Fibroblast of peridontal ligament (primary cell): ENCODE measurements at regions not wholly inside any gene's neighbourhood (a gene's known extent, or its start where the extent isn't known, plus 50 kb on each side); places are given as distances from the start of the nearest gene placed in this dataset.
A peak's percentile ranks its signal among the peaks of the same experiment; 100 is the strongest.
"Not testable (repeated sequence)": the region's sequence is repeated elsewhere in the genome, so short reads cannot be mapped to it uniquely, and the experiment has no call there.

Source experiments
- DNase-seq: peaks from one replicate; pipeline ENCODE4 v3.0.0-alpha.2; 2010; ENCODE audit errors: extremely low read depth

- DNase-seq: no peak
Observed at GRCh38 chr2:183458460-183458859, 334.2 kb downstream of the NUP35 start.

DNA sequence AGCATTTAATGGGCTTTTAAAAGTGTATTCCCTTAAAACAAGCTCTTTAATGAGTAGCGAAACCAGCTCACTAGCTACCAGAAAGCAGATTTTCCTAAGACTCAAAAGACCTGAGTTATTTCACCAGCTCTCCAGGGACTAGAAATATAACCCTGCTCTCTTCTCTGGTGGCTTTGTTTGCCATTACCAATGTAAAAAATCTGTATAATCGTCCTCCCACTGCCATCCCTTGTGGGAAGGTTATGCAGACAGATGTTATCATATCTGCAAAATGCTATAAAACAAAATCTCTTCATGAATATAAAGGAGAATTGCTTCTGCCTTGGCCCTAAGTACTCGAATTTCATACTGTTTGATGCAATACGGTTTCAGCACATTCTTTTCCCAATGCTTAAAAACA, 335.2 kb downstream of the NUP35 start:
- no peak for DNase-seq

GRCh38 chr2:183463821-183464220, 339.6 kb downstream of the NUP35 start:
- DNase-seq: no peak

- DNase-seq: no peak
Observed at GRCh38 chr2:183465048-183465447, 340.8 kb downstream of the NUP35 start.

GRCh38 chr2:183474912-183475695, 350.9 kb downstream of the NUP35 start:
- DNase-seq: no peak

GRCh38 chr2:183476490-183476889, 352.2 kb downstream of the NUP35 start:
- no peak for DNase-seq

DNA sequence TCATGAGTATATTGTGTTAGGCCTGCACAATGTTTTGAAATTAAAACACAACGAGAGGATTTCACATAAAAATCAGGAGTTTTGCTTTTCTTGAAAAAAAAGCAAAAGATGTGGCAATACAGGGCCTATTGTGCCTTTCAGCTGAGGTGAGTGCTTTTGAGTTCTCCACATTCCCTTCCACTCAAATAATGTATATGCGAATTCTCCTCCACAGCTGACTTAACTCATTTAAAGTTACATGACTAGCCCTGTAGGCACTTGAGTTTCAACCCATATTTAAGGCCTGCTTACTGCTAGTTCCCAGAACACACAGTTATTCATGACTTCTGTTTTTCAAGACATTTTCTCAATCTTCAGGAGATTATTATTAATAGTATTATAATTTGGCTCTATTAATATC, 353.1 kb downstream of the NUP35 start:
- DNase-seq: no peak

- not testable (repeated sequence) for DNase-seq
Observed at GRCh38 chr2:183478941-183479595, 354.8 kb downstream of the NUP35 start.

DNA sequence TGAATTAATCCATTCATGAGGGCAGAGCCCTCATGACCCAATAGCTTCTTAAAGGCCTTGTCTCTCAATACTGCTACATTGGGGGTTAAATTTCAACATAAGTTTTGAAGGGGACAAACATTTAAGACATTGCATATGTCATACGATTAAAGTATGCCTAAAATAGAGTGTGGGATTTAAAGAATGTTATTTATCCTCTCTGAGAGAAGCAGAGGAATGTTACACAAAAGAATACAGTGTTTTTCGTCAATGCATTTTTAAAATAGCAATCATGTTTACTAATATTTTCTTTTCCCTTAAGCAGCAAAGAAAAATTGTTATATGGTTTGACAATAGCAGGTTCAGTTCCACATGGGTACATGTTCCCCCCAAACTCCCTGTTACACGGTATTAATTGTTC, 363.1 kb downstream of the NUP35 start:
- DNase-seq: no peak

DNA sequence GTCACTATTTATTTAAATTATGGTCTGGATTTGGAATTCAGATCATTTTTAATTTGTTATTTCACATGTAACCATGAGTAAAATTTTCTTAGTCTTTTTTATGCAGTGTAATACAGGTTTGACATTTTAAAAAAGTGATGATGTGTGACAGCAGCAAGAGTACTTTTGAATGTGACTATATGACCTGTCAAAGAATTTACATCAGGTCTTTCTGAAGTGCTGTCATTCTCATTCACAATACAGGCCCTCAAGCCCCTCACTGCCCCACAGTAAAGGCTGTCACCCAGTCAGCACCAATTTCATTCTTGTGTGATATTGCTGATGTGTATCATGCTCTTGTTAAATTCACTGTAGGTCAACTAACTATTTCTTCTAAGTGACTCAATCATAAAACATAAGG, 364.2 kb downstream of the NUP35 start:
- DNase-seq: no peak

DNA sequence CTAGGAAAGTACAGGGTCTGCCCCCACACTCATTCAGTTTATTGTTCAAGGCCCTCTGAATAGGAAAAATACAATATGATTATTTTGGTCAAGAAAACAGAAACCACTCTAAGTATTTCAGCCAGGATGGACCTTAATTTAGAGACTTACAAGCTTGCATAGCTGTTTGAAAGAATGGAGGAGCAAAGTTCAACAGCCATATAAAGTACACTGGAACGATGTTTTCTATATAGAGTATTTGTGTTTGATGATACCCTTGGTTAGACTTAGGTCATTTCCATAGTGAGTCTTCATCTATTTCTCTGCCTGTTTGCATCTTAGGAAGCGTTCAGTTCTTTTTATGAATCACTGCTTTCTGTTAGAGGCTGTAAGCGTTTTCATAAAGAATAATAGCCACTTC, 366.2 kb downstream of the NUP35 start:
- DNase-seq: no peak

GRCh38 chr2:183490914-183491313, 366.7 kb downstream of the NUP35 start:
- DNase-seq: peak; percentile 2

GRCh38 chr2:183493040-183493439, 368.8 kb downstream of the NUP35 start:
- DNase-seq: no peak

GRCh38 chr2:183495079-183495478, 370.8 kb downstream of the NUP35 start:
- no peak for DNase-seq

GRCh38 chr2:183495589-183496267, 371.5 kb downstream of the NUP35 start:
- no peak for DNase-seq

- DNase-seq: no peak
Observed at GRCh38 chr2:183497861-183498260, 373.6 kb downstream of the NUP35 start.

- no peak for DNase-seq
Observed at GRCh38 chr2:183505911-183506310, 381.7 kb downstream of the NUP35 start.

DNA sequence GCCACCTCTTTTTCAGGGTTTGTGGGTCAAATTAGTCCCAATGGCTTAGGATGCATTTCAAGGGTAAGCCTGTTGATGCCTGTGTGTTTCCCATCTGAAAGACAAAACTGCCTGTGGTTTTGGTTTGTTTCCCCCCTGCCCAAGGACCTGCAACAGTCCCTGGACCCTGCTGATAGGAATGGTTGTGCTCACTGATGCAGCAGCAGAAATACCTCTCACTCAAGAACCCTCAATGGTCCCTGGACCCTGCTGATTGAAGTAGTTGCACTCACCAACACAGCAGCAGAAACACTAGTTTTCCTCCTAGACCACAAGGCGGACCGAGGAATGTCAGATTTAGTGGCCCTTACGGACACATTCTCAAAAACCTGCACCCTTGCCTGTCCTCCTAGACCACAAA, 386.9 kb downstream of the NUP35 start:
- no peak for DNase-seq

- DNase-seq: no peak
Observed at GRCh38 chr2:183519371-183520056, 395.3 kb downstream of the NUP35 start.

- no peak for DNase-seq
Observed at GRCh38 chr2:183521911-183522310, 397.7 kb downstream of the NUP35 start.

GRCh38 chr2:183522489-183523266, 398.4 kb downstream of the NUP35 start:
- no peak for DNase-seq
